ENCODE measurements at regions not wholly inside any gene's neighbourhood (a gene's known extent, or its start where the extent isn't known, plus 50 kb on each side); places are given as distances from the start of the nearest gene placed in this dataset.

- no peak for DNase-seq
These were observed 486.0 kb upstream of the AGTR1 start for GRCh38 chr3:148211725-148212124.

- DNase-seq: no peak
These were observed 483.0 kb upstream of the AGTR1 start for GRCh38 chr3:148214705-148215104.

- DNase-seq: no peak
These were observed 480.4 kb upstream of the AGTR1 start for GRCh38 chr3:148217317-148217716.

GRCh38 chr3:148218222-148218621 is 479.5 kb upstream of the AGTR1 start:
- DNase-seq: no peak

GRCh38 chr3:148219999-148220398 is 477.7 kb upstream of the AGTR1 start:
- DNase-seq: no peak

GRCh38 chr3:148221303-148221702 is 476.4 kb upstream of the AGTR1 start:
- DNase-seq: no peak

GRCh38 chr3:148223266-148223665 is 474.4 kb upstream of the AGTR1 start:
- no peak for DNase-seq

- no peak for DNase-seq
These were observed 471.5 kb upstream of the AGTR1 start for GRCh38 chr3:148226246-148226645.

- DNase-seq: no peak
These were observed 470.2 kb upstream of the AGTR1 start for GRCh38 chr3:148227534-148227933.

- DNase-seq: no peak
These were observed 468.6 kb upstream of the AGTR1 start for GRCh38 chr3:148229107-148229506.

- no peak for DNase-seq
These were observed 467.2 kb upstream of the AGTR1 start for GRCh38 chr3:148230473-148230872.

- DNase-seq: no peak
These were observed 465.3 kb upstream of the AGTR1 start for GRCh38 chr3:148232389-148232788.

- DNase-seq: no peak
These were observed 464.3 kb upstream of the AGTR1 start for GRCh38 chr3:148233403-148233802.

GRCh38 chr3:148234536-148234935 is 463.2 kb upstream of the AGTR1 start:
- DNase-seq: no peak

GRCh38 chr3:148235566-148235965 is 462.1 kb upstream of the AGTR1 start:
- no peak for DNase-seq

GRCh38 chr3:148238421-148238821 is 459.3 kb upstream of the AGTR1 start:
- DNase-seq: no peak

GRCh38 chr3:148240351-148240750 is 457.4 kb upstream of the AGTR1 start:
- no peak for DNase-seq

GRCh38 chr3:148243609-148244008 is 454.1 kb upstream of the AGTR1 start:
- DNase-seq: no peak

GRCh38 chr3:148246291-148246923 is 451.3 kb upstream of the AGTR1 start:
- no peak for DNase-seq

GRCh38 chr3:148253713-148254112 is 444.0 kb upstream of the AGTR1 start:
- no peak for DNase-seq

GRCh38 chr3:148254402-148254801 is 443.3 kb upstream of the AGTR1 start:
- no peak for DNase-seq

- DNase-seq: no peak
These were observed 441.4 kb upstream of the AGTR1 start for GRCh38 chr3:148255981-148256969.

- no peak for DNase-seq
These were observed 434.7 kb upstream of the AGTR1 start for GRCh38 chr3:148262980-148263379.

Data from anterior cingulate cortex (tissue), 58 donors.